ENCODE measurements at regions not wholly inside any gene's neighbourhood (a gene's known extent, or its start where the extent isn't known, plus 50 kb on each side); places are given as distances from the start of the nearest gene placed in this dataset.

DNA sequence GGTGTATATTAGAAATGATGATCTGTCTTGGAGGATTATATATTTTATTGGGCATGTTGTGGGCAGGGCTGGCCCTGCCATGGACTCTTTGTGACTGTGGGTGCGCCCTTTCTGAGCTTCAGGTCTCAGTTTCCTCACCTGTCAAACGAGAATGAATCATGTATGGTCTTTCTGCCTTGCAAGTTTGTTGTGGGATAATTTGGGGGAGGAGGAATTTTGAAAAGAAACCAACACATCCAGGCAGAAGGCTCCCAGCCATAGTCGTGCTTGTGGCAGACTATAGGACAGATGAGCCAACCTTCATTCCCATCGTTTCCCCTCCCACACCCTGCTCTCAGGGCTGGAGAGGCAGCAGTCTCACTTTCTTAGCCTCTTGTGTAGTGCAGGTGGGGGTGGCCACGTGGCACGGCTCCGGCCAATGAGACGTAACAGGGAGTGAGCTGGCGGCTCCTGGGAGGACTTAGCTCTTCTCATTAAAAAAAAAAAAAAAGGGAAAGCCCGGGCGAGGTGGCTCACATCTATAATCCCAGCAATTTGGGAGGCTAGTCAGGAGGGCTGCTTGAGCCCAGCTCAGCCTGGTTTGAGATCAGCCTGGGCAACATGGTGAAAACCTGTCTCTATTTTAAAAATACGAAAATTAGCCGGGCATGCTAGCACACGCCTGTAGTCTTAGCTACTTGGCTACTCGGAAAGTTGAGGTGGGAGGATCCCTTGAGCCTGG, 63.1 kb downstream of the RHOB start (continued):
- TF ChIP-seq, protein P1, sequence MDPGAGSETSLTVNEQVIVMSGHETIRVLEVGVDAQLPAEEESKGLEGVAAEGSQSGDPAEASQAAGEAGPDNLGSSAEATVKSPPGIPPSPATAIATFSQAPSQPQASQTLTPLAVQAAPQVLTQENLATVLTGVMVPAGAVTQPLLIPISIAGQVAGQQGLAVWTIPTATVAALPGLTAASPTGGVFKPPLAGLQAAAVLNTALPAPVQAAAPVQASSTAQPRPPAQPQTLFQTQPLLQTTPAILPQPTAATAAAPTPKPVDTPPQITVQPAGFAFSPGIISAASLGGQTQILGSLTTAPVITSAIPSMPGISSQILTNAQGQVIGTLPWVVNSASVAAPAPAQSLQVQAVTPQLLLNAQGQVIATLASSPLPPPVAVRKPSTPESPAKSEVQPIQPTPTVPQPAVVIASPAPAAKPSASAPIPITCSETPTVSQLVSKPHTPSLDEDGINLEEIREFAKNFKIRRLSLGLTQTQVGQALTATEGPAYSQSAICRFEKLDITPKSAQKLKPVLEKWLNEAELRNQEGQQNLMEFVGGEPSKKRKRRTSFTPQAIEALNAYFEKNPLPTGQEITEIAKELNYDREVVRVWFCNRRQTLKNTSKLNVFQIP (CRISPR knock-in tag; IDR thresholded peaks at IDR 0.05; ENCODE audit: borderline replicate concordance, low read depth): no peak
- TF ChIP-seq ESRRG (CRISPR knock-in tag; IDR thresholded peaks at IDR 0.05) (no peak), RARB (CRISPR knock-in tag; IDR thresholded peaks at IDR 0.05) (no peak), SNAI2 (CRISPR knock-in tag; IDR thresholded peaks at IDR 0.05) (no peak)

DNA sequence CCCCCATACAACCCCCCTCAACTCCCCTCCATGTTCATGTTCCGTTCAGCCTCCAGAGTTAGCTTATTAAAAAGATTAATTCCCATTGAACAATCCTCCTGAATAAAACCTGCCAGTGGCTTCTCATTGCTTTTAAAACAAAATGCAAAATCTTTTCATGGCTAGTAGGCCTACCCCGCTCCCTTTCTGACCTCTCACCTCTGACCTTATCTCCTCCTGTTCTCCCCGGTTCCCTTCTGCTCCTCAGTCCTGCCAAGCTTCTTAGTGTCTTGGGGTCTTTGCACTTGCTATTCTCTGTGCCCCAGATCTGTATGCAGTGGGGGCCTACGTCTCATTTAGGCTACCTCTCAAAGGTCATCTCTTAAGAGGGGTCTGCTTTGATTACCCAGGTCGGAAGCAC, 64.3 kb downstream of the RHOB start:
- no peak for TF ChIP-seq SNAI2 (CRISPR knock-in tag; IDR thresholded peaks at IDR 0.05)
- TF ChIP-seq, protein P2, sequence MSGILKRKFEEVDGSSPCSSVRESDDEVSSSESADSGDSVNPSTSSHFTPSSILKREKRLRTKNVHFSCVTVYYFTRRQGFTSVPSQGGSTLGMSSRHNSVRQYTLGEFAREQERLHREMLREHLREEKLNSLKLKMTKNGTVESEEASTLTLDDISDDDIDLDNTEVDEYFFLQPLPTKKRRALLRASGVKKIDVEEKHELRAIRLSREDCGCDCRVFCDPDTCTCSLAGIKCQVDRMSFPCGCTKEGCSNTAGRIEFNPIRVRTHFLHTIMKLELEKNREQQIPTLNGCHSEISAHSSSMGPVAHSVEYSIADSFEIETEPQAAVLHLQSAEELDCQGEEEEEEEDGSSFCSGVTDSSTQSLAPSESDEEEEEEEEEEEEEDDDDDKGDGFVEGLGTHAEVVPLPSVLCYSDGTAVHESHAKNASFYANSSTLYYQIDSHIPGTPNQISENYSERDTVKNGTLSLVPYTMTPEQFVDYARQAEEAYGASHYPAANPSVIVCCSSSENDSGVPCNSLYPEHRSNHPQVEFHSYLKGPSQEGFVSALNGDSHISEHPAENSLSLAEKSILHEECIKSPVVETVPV (CRISPR knock-in tag; IDR thresholded peaks at IDR 0.05): no peak

DNA sequence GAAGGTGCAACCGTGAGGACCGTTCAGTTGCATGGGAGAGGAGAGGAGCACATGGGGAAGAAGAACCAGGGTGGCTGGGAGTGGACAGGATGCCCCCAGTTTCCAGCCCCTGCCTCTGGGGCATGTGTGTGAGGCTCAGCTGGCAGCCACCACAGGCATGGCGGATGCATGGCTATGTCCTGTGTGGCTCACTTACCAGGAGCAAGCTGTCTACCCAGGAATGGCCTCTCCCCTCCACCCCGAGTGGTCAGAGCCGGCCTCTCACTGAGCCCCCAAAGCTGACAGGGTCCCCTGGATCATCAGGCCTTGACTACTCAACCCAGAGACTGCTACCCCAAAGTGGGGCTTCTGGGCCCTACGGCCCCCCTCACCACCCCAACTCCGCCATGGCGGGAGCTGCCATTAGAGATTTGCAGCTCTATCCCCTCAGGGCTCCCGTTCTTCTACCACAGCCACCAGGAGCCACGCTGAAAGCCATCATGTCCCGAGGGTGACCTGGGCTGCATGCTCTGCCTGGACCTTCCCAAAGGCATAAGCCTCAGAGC, 65.3 kb downstream of the RHOB start:
- ATAC-seq: no peak

More for the DNA sequence above, 64.3 kb downstream of the RHOB start:
- ATAC-seq: no peak

DNA sequence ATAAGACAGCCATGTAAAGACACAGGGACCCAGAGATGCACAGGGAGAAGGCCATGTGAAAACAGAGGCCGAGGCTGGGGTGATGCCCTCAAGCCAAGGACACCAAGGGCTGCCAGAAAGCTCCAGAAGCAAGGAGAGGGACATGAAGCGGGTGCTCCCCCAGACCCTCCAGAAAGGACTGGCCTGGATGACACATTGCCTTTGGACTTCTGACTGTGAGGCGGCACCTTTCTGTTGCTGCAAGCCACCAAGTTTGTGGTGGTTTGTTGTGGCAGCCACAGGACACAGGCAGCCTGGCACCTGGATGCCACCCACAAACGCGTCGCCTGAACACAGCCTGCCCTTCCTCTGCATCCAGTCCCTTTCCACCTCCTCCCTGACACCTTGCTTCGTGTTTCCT, 67.1 kb downstream of the RHOB start:
- ATAC-seq: no peak
- TF ChIP-seq, protein P2 (CRISPR knock-in tag; IDR thresholded peaks at IDR 0.05): no peak
- no peak for TF ChIP-seq RARB (CRISPR knock-in tag; IDR thresholded peaks at IDR 0.05)
- TF ChIP-seq OSR1 (CRISPR knock-in tag; IDR thresholded peaks at IDR 0.05): no peak
- no peak for TF ChIP-seq ARNTL (CRISPR knock-in tag; IDR thresholded peaks at IDR 0.05; ENCODE audit: borderline replicate concordance, low read depth)
- TF ChIP-seq SNAI2 (CRISPR knock-in tag; IDR thresholded peaks at IDR 0.05): no peak
- no peak for TF ChIP-seq PPARA (CRISPR knock-in tag; IDR thresholded peaks at IDR 0.05; ENCODE audit: borderline replicate concordance)
- TF ChIP-seq GLIS3 (CRISPR knock-in tag; IDR thresholded peaks at IDR 0.05): no peak
- TF ChIP-seq, protein P3, sequence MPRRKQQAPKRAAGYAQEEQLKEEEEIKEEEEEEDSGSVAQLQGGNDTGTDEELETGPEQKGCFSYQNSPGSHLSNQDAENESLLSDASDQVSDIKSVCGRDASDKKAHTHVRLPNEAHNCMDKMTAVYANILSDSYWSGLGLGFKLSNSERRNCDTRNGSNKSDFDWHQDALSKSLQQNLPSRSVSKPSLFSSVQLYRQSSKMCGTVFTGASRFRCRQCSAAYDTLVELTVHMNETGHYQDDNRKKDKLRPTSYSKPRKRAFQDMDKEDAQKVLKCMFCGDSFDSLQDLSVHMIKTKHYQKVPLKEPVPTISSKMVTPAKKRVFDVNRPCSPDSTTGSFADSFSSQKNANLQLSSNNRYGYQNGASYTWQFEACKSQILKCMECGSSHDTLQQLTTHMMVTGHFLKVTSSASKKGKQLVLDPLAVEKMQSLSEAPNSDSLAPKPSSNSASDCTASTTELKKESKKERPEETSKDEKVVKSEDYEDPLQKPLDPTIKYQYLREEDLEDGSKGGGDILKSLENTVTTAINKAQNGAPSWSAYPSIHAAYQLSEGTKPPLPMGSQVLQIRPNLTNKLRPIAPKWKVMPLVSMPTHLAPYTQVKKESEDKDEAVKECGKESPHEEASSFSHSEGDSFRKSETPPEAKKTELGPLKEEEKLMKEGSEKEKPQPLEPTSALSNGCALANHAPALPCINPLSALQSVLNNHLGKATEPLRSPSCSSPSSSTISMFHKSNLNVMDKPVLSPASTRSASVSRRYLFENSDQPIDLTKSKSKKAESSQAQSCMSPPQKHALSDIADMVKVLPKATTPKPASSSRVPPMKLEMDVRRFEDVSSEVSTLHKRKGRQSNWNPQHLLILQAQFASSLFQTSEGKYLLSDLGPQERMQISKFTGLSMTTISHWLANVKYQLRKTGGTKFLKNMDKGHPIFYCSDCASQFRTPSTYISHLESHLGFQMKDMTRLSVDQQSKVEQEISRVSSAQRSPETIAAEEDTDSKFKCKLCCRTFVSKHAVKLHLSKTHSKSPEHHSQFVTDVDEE (CRISPR knock-in tag; IDR thresholded peaks at IDR 0.05): no peak
- TF ChIP-seq ZNF8 (CRISPR knock-in tag; IDR thresholded peaks at IDR 0.05): no peak
- TF ChIP-seq BACH2 (CRISPR knock-in tag; IDR thresholded peaks at IDR 0.05; ENCODE audit: borderline replicate concordance): no peak
- TF ChIP-seq, protein P1 (CRISPR knock-in tag; IDR thresholded peaks at IDR 0.05; ENCODE audit: borderline replicate concordance, low read depth): no peak
- TF ChIP-seq CSDC2 (CRISPR knock-in tag; IDR thresholded peaks at IDR 0.05): no peak
- TF ChIP-seq ZNF70 (CRISPR knock-in tag; IDR thresholded peaks at IDR 0.05): no peak
- TF ChIP-seq TCF4 (CRISPR knock-in tag; IDR thresholded peaks at IDR 0.05; ENCODE audit: borderline replicate concordance): no peak
- TF ChIP-seq ZFP30 (CRISPR knock-in tag; IDR thresholded peaks at IDR 0.05): no peak
- TF ChIP-seq, protein P4, sequence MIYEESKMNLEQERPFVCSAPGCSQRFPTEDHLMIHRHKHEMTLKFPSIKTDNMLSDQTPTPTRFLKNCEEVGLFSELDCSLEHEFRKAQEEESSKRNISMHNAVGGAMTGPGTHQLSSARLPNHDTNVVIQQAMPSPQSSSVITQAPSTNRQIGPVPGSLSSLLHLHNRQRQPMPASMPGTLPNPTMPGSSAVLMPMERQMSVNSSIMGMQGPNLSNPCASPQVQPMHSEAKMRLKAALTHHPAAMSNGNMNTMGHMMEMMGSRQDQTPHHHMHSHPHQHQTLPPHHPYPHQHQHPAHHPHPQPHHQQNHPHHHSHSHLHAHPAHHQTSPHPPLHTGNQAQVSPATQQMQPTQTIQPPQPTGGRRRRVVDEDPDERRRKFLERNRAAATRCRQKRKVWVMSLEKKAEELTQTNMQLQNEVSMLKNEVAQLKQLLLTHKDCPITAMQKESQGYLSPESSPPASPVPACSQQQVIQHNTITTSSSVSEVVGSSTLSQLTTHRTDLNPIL (CRISPR knock-in tag; IDR thresholded peaks at IDR 0.05; ENCODE audit: low read depth): no peak

More for the DNA sequence above, 65.3 kb downstream of the RHOB start:
- TF ChIP-seq PPARA (CRISPR knock-in tag; IDR thresholded peaks at IDR 0.05; ENCODE audit: borderline replicate concordance) (no peak), ESRRG (CRISPR knock-in tag; IDR thresholded peaks at IDR 0.05) (no peak), ISL1 (CRISPR knock-in tag; IDR thresholded peaks at IDR 0.05) (no peak), ZFP30 (CRISPR knock-in tag; IDR thresholded peaks at IDR 0.05) (no peak), TOX (CRISPR knock-in tag; IDR thresholded peaks at IDR 0.05; ENCODE audit: borderline replicate concordance) (no peak), ARNTL (CRISPR knock-in tag; IDR thresholded peaks at IDR 0.05; ENCODE audit: borderline replicate concordance, low read depth) (no peak)
- TF ChIP-seq, protein P3 (CRISPR knock-in tag; IDR thresholded peaks at IDR 0.05): no peak

All from SK-N-SH treated with all-trans-retinoic acid at 6 μM for 48 hours (cell line).